ENCODE measurements at regions not wholly inside any gene's neighbourhood (a gene's known extent, or its start where the extent isn't known, plus 50 kb on each side); places are given as distances from the start of the nearest gene placed in this dataset.
"Not testable (repeated sequence)": the region's sequence is repeated elsewhere in the genome, so short reads cannot be mapped to it uniquely, and the experiment has no call there.

- H3K9me3 ChIP-seq (ENCODE audit: low read depth), result no peaks in the 10 kb centered on the region
- no peaks in the 10 kb centered on the region for H3K36me3 ChIP-seq
- H3K27me3 ChIP-seq, result no peaks in the 10 kb centered on the region
- no peak for DNase-seq (ENCODE audit: low read depth in 1 of 2, low spot score in 1 of 2)
- no peak overlapping the region for H3K4me3 ChIP-seq
- H3K27ac ChIP-seq, result no peak overlapping the region
- TF ChIP-seq CTCF (IDR thresholded peaks at IDR 0.05; ENCODE audit: low read depth, low read length), result no peak
- H3K4me1 ChIP-seq (ENCODE audit: low read depth), result no peaks in the 10 kb centered on the region
Observed at GRCh38 chrX:40373025-40373424, 207.7 kb upstream of the ATP6AP2 start.

GRCh38 chrX:40371376-40371775 is 209.4 kb upstream of the ATP6AP2 start:
- TF ChIP-seq CTCF (IDR thresholded peaks at IDR 0.05; ENCODE audit: low read depth, low read length), result no peak
- Histone ChIP-seq H3K27ac (no peak overlapping the region), H3K4me3 (no peak overlapping the region), H3K36me3 (no peaks in the 10 kb centered on the region), H3K9me3 (ENCODE audit: low read depth) (no peaks in the 10 kb centered on the region), H3K27me3 (no peaks in the 10 kb centered on the region), H3K4me1 (ENCODE audit: low read depth) (no peaks in the 10 kb centered on the region)
- no peak for DNase-seq (ENCODE audit: low read depth in 1 of 2, low spot score in 1 of 2)

GRCh38 chrX:40368611-40369061 is 212.1 kb upstream of the ATP6AP2 start:
- no peak for TF ChIP-seq CTCF (IDR thresholded peaks at IDR 0.05; ENCODE audit: low read depth, low read length)
- Histone ChIP-seq H3K36me3 (no peaks in the 10 kb centered on the region), H3K4me1 (ENCODE audit: low read depth) (no peaks in the 10 kb centered on the region), H3K9me3 (ENCODE audit: low read depth) (no peaks in the 10 kb centered on the region), H3K27ac (no peak overlapping the region), H3K4me3 (no peak overlapping the region), H3K27me3 (no peaks in the 10 kb centered on the region)
- no peak for DNase-seq (ENCODE audit: low read depth in 1 of 2, low spot score in 1 of 2)

- Histone ChIP-seq H3K4me3 (no peak overlapping the region), H3K27ac (no peak overlapping the region), H3K9me3 (ENCODE audit: low read depth) (no peaks in the 10 kb centered on the region), H3K27me3 (no peaks in the 10 kb centered on the region), H3K36me3 (no peaks in the 10 kb centered on the region), H3K4me1 (ENCODE audit: low read depth) (no peaks in the 10 kb centered on the region)
- no peak for DNase-seq (ENCODE audit: low read depth in 1 of 2, low spot score in 1 of 2)
- no peak for TF ChIP-seq CTCF (IDR thresholded peaks at IDR 0.05; ENCODE audit: low read depth, low read length)
Observed at GRCh38 chrX:40366661-40367060, 214.1 kb upstream of the ATP6AP2 start.

GRCh38 chrX:40362291-40362690 is 218.5 kb upstream of the ATP6AP2 start:
- not testable (repeated sequence) for H3K27ac ChIP-seq

GRCh38 chrX:40360557-40360956 is 220.2 kb upstream of the ATP6AP2 start:
- Histone ChIP-seq H3K27me3 (no peaks in the 10 kb centered on the region), H3K4me1 (ENCODE audit: low read depth) (no peaks in the 10 kb centered on the region), H3K9me3 (ENCODE audit: low read depth) (no peaks in the 10 kb centered on the region), H3K27ac (no peak overlapping the region), H3K36me3 (no peaks in the 10 kb centered on the region), H3K4me3 (no peak overlapping the region)
- TF ChIP-seq CTCF (IDR thresholded peaks at IDR 0.05; ENCODE audit: low read depth, low read length), result no peak
- no peak for DNase-seq (ENCODE audit: low read depth in 1 of 2, low spot score in 1 of 2)

More at GRCh38 chrX:40362291-40362690, 218.5 kb upstream of the ATP6AP2 start:
- H3K9me3 ChIP-seq (ENCODE audit: low read depth); H3K27me3 ChIP-seq; H3K4me1 ChIP-seq (ENCODE audit: low read depth); H3K36me3 ChIP-seq; DNase-seq (ENCODE audit: low read depth in 1 of 2, low spot score in 1 of 2); H3K4me3 ChIP-seq: not testable (repeated sequence)

Data from cardiac muscle cell (in vitro differentiated cells and primary cell).